ENCODE measurements at regions not wholly inside any gene's neighbourhood (a gene's known extent, or its start where the extent isn't known, plus 50 kb on each side); places are given as distances from the start of the nearest gene placed in this dataset.
"Not testable (repeated sequence)": the region's sequence is repeated elsewhere in the genome, so short reads cannot be mapped to it uniquely, and the experiment has no call there.

DNA sequence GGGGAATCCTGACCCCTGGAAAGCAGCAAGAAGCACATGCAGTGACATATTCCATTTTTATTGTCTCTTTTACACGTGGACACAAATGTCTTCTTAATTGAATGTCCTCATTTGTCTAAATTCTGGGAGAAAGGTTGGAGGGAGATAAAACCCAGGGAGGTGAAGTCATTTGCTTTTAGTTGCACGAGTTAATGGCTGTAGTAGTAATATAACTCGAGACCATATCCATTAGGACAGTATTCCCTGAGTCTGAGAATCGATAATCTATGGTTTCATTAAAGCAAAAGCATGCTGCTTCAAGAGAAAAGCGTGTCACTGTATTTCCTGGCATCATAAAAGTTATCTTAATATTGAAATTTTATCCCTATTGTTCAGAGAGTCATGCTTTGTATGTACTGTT is 216.0 kb upstream of the PELI2 start:
- DNase-seq = no peak

DNA sequence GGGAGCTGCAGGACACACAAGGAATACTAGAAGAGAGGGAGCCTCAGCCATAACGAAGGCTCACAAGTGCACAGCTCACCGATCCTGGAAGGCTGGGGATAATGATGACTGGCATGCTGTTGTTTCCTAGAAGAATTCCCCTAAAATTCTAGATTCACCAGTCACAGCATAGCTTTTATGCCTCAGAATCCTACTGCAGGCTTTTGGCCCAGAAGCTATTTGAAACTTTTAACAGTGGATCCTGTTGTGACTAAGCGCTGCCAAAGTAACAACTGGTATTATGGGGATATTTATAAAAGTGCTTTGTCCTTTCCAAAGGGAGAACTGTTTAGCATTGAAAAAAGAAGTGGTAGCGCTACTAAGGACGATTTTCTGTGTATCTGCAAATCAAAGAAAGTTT is 214.1 kb upstream of the PELI2 start:
- no peak for DNase-seq

GRCh38 chr14:55908106-55908505 is 210.1 kb upstream of the PELI2 start:
- DNase-seq = no peak

DNA sequence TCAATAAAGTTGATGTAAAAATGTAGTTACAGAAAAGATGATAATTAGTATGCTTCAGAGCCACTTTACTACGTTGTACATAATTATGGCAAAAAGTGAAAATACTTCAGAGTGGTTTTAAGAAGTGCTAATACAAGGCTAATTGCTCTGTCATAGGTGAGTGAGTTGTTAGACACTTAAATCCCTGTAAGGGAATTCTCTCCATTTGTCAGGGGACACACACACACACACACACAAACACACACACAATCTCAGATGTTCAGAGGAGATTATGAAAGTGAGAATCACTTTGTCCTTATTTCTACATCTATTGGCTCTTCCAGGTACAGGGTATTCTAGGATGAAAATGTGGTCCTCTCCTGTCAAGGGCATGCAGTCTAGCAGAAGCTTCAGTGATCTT is 208.3 kb upstream of the PELI2 start:
- no peak for DNase-seq

DNA sequence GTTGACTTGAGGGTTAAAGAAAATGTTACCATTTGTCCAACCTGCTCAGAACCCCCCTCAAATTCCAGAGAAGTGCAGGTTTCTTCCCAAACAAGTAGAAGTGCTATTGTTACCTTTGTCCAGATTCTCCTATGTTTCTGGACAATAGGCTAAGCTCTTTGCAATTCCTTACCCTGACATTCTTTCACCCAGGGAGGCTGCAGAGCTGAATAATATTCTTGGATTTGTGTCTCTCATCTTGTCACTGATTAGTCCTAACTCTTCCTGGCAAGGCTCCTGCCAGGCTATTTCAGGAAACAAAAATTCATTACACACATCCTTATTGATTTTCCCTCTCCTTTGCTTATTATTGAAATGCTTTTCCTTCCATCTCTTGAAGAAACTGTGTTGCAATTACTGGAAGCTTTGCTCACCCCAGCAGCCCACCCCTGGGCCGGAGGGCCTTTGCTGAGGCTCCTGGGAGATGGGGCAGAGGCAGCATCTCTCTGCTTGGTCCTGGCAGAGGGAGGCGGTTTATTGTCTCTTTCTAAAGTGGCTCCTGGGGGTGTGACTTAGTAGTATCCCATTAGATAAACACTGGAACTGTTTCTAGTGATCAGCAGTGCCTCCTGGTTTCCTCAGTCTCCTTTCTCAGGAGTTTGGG is 207.5 kb upstream of the PELI2 start:
- no peak for DNase-seq

DNA sequence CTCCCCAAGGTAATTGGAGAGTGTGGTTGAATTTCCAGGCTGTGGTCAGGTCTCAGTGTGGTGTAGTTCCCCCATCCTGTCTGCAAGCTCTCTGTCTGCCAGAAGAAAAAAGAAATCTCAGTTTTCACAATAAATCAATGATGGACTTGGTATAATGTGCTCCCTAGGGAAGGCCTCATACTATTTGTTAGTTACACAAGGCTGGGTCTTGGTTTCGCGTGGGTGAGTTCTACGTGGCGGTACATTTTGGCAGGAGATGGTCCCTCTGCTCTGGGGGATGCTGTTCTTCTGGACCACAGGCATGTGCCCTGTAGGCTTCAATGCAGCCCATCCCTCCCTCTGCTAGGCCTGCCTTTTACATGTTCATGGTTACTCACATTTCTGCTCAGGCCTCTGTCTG is 206.4 kb upstream of the PELI2 start:
- no peak for DNase-seq

GRCh38 chr14:55912344-55912743 is 205.9 kb upstream of the PELI2 start:
- no peak for DNase-seq

DNA sequence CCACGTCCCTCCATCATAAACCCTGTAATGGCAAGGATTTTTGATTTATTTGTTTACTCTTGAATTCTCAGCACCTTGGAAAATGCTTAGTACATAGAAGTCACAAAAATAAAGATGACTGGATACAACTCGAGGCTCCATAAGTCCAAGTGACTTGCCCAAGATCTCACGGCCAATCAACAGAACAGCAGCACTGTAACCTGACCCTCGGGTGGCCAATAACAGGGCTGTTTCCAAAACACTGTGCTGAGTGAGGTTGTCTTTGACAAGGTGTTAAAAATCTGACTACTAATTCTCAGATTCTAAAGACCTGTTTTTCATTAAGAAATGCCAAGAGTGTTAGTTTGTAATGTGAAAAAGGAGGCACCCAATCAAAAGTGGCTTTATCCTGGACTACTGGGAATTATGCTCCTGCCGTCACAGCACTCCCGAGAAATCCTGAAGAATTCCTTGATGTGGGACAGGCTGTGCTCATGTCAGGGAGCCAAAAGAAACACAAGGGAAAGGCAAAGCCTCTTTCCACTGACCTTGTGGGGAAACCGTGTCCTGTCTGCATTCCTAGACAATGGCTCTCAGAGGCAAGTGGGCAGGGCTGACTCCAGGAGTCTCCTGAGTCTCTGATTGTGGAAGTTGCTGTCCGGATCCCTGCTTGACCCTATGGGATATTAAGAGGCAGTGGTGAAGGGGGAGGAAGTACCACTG is 204.7 kb upstream of the PELI2 start:
- no peak for DNase-seq

GRCh38 chr14:55914771-55915170 is 203.4 kb upstream of the PELI2 start:
- DNase-seq = no peak

GRCh38 chr14:55915456-55915855 is 202.8 kb upstream of the PELI2 start:
- no peak for DNase-seq

GRCh38 chr14:55919800-55920199 is 198.4 kb upstream of the PELI2 start:
- not testable (repeated sequence) for DNase-seq

GRCh38 chr14:55921511-55921910 is 196.7 kb upstream of the PELI2 start:
- no peak for DNase-seq

GRCh38 chr14:55926007-55926406 is 192.2 kb upstream of the PELI2 start:
- no peak for DNase-seq

DNA sequence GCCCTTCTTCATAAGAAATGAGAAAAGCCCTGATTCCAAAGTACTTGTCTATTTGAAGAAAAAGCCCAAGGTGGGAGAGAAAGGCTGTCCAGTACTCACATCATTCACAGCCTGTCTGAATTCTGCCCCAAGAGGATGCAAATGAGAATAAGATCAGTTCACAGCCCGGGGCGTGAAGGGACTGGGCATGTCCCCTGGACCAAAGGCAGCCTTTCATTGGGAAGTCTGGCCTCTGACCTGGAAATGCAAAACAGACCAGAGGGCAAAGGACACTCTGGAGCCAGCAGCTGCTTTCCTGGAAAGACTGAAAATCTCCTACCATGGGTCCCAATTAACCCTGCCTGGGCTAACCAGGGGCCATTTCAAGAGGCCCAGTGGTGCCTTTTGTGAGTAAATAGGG is 191.2 kb upstream of the PELI2 start:
- DNase-seq = no peak

DNA sequence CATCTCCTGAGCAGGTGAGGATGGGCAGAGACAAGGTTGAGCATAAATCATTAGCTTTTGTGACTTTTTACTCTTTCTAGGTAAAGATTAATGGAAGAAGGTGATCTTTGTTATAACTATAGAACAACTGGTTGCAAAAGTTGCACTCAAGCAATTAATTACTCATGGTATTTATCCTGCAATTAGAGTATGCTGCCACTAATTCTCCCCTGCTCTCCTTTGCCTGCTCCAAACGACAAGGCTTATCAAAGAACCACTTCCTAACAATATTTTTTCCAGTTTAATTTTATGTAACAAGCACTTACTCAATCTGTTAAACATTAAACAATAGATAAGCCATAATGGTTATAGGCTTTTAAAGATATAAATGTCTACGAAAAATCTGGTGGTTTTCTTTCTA is 189.9 kb upstream of the PELI2 start:
- DNase-seq = no peak

DNA sequence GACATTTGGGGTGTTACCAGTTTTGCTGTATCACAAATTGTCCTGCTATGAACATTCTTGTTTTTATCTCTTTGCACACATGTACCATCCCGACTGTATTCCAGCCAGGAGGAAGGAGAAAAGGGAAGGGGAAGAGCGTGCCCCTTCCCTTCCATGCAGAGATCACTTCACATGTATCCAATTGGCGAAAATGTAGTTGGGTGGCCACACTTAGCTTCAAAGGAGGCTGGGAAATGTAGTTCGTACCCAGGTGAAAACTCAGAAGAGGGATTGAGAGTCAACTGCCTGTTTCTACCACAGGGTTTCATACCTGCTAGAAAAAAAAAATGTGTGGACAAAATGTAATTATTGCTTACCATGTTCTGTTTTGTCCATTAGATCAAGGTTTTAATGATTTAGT is 189.1 kb upstream of the PELI2 start:
- no peak for DNase-seq

GRCh38 chr14:55930016-55930784 is 188.0 kb upstream of the PELI2 start:
- DNase-seq = no peak

GRCh38 chr14:55936691-55937090 is 181.5 kb upstream of the PELI2 start:
- DNase-seq = no peak

- no peak for DNase-seq
Measured at GRCh38 chr14:55938249-55938791, 179.9 kb upstream of the PELI2 start.

- no peak for DNase-seq
Measured at GRCh38 chr14:55942076-55942654, 176.0 kb upstream of the PELI2 start.

GRCh38 chr14:55942826-55943225 is 175.4 kb upstream of the PELI2 start:
- no peak for DNase-seq

DNA sequence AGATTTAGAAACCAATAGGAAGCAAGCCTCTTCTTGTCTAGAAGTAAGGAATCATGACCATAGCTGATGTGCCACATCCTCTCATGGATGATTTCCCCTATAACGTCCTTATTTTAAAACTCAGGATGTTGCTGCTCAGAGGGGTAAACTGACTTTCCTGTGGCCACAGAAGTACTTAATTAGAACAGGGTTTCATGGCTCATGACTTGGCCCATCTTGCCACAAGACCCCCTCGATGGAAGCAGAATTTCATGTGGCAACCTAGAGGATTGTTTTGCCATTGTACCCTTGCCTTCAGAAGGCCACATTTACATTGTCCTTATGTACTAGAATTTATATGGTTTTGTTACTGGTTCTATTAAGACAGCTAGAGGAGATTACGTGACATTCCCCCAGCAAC is 173.5 kb upstream of the PELI2 start:
- DNase-seq = no peak

DNA sequence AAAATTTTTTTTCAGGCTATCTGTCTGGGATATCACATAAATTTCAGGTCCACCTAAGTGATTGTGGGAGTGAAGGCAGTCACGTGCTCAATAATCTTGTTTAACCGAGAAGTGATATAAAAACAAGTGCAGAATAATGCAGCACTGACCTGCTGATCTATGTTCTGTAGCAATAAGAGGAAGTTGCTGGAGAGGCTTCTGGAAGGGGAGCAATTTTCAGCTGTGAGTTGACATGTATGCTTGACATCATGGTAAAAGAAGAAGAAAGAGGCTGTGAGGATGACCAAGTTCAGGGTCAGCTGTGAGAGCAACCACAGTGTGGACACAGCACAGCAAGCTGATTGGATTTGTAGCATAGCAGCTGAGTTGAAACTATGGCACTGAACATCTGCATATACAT is 172.0 kb upstream of the PELI2 start:
- no peak for DNase-seq

GRCh38 chr14:55948399-55948798 is 169.8 kb upstream of the PELI2 start:
- DNase-seq = no peak
